Peyer's patch (tissue), 4 donors: ENCODE measurements at regions not wholly inside any gene's neighbourhood (a gene's known extent, or its start where the extent isn't known, plus 50 kb on each side); places are given as distances from the start of the nearest gene placed in this dataset.

Experiments used
- DNase-seq, 3 donors: peaks; one replicate each; pipeline ENCODE4 v3.0.0-alpha.2; 2017 to 2019
- H3K27ac ChIP-seq, 4 donors: fragments of 200-600 bp; sonication (generic); one replicate each; pipeline ENCODE4 v1.5.1; 2016 to 2019
- H3K27me3 ChIP-seq, 2 donors: fragments of 200-600 bp; sonication (generic); one replicate each; pipeline ENCODE4 v1.5.1; 2019
- H3K36me3 ChIP-seq, 3 donors: fragments of 200-600 bp; sonication (generic); one replicate each; pipeline ENCODE4 v1.5.1; 2016 to 2019
- H3K4me1 ChIP-seq, 4 donors: fragments of 200-600 bp; sonication (generic); one replicate each; pipeline ENCODE4 v1.5.1; 2016 to 2019
- H3K4me3 ChIP-seq, 4 donors: fragments of 200-600 bp; sonication (generic); 1 replicate in 3 of 4; 2 replicates in 1 of 4; pipeline ENCODE4 v1.5.1; 2016 to 2019; ENCODE audit warnings: mild to moderate bottlenecking in 1 of 4
- H3K9me3 ChIP-seq, 4 donors: fragments of 200-600 bp; sonication (generic); one replicate each; pipeline ENCODE4 v1.5.1; 2016 to 2019; ENCODE audit warnings: mild to moderate bottlenecking in 1 of 4
- POLR2A ChIP-seq, 2 donors: fragments of 450-650 bp; IDR thresholded peaks; one replicate each; pipeline ENCODE4 v1.5.1; 2017; ENCODE audit warnings: antibody characterized with exemption in 2 of 2, mild to moderate bottlenecking in 2 of 2, moderate library complexity in 2 of 2
- TF ChIP-seq, protein P1 (sequence below), 6 experiments: fragments of 450-650 bp in 4 of 6; fragments of 200-600 bp in 2 of 6; sonication (generic) in 1 of 6; IDR thresholded peaks; one replicate each; pipeline ENCODE4 v1.5.1; 2017 to 2019; ENCODE audit warnings: antibody characterized with exemption in 6 of 6, mild to moderate bottlenecking in 3 of 6, moderate library complexity in 1 of 6

DNA sequence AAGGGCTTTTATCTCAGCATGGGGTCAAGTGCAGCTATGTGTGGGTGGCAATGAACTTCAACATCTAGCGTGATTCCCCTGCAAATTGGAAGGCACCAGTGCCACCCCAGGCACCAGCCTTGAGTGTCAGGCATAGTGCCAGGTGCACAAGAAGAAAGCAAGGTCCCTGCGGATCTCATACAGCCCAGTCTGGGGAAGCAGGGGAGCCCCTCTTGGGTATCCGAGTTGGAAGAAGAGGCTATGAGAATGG is 269.0 kb downstream of the RPS24 start:
- H3K27ac ChIP-seq: peak overlapping the region; percentile 86 to 94 (median 93)
- TF ChIP-seq, protein P1, sequence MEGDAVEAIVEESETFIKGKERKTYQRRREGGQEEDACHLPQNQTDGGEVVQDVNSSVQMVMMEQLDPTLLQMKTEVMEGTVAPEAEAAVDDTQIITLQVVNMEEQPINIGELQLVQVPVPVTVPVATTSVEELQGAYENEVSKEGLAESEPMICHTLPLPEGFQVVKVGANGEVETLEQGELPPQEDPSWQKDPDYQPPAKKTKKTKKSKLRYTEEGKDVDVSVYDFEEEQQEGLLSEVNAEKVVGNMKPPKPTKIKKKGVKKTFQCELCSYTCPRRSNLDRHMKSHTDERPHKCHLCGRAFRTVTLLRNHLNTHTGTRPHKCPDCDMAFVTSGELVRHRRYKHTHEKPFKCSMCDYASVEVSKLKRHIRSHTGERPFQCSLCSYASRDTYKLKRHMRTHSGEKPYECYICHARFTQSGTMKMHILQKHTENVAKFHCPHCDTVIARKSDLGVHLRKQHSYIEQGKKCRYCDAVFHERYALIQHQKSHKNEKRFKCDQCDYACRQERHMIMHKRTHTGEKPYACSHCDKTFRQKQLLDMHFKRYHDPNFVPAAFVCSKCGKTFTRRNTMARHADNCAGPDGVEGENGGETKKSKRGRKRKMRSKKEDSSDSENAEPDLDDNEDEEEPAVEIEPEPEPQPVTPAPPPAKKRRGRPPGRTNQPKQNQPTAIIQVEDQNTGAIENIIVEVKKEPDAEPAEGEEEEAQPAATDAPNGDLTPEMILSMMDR (IDR thresholded peaks at IDR 0.05): no peak
- TF ChIP-seq POLR2A (IDR thresholded peaks at IDR 0.05): no peak
- peak overlapping the region; percentile 60 to 81 (median 69) for H3K4me3 ChIP-seq
- no peak for DNase-seq
- no peaks in the 10 kb centered on the region for H3K36me3 ChIP-seq
- H3K9me3 ChIP-seq: no peaks in the 10 kb centered on the region
- H3K4me1 ChIP-seq: peaks cover 0 to 11% (median 4%) of the 10 kb centered on the region in 4 donors
- H3K27me3 ChIP-seq: no peaks in the 10 kb centered on the region

GRCh38 chr10:78302989-78303854 is 269.6 kb downstream of the RPS24 start:
- Histone ChIP-seq H3K4me3 (peak overlapping the region; percentile 60 to 81 (median 69)), H3K27ac (peak overlapping the region; percentile 86 to 94 (median 93)), H3K9me3 (no peaks in the 10 kb centered on the region), H3K36me3 (no peaks in the 10 kb centered on the region), H3K4me1 (peaks cover 0 to 11% (median 4%) of the 10 kb centered on the region in 4 donors), H3K27me3 (no peaks in the 10 kb centered on the region)
- DNase-seq: peak; percentile 91 to 98 (median 97)
- TF ChIP-seq POLR2A (IDR thresholded peaks at IDR 0.05): peak; percentile 81 to 87
- TF ChIP-seq, protein P1 (IDR thresholded peaks at IDR 0.05): peak; percentile 83 to 94 (median 92)

DNA sequence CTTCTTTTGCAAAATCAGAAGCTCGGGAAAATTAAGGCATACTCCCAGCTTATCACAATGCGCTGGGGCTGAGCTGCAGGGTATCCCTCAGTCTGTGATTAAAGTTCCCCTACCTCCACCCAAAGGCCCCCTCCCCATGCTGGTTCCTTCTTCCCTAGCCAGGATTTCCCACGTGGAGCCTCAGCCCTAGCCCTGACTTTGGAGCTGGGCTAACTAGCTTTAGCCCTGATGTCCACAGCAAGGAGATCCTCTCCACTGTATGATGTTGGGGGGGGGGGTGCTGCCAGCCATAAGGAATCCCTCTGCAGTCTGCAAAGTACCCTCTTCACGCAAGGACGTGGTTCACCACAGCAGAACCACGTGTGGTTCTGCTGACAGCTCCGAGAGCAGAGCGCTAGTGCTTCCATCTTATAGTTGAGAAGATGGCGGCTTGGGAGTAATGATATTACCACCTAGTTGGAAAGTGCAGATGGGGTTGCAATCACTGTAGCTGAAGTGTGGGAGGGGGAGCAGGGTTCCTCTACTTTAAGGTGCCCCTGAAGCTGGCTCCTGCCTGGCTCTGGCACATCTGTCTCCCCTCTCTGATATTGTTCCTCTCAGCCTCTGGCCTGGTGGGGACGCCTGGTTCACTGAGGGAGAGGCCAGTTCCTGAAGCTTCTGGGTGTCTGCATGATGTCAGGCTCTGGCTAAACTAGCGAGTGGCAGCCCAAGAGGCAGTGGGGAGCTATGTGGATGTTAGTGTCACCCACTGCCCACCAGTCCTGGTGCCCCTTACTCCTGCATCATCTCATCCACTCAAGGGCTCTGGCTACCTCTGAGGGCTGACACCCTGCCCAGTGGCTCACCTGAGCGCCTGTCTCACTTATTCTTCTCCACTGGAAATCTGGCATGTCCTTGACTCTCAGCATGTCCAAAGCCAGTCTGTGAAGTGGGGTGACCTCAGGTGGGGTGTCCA is 270.7 kb downstream of the RPS24 start:
- Histone ChIP-seq H3K36me3 (no peaks in the 10 kb centered on the region), H3K4me3 (no peak overlapping the region), H3K27me3 (no peaks in the 10 kb centered on the region), H3K9me3 (no peaks in the 10 kb centered on the region), H3K27ac (no peak overlapping the region), H3K4me1 (peaks cover 0 to 11% (median 4%) of the 10 kb centered on the region in 4 donors)
- no peak for DNase-seq
- TF ChIP-seq, protein P1 (IDR thresholded peaks at IDR 0.05): no peak
- no peak for TF ChIP-seq POLR2A (IDR thresholded peaks at IDR 0.05)

DNA sequence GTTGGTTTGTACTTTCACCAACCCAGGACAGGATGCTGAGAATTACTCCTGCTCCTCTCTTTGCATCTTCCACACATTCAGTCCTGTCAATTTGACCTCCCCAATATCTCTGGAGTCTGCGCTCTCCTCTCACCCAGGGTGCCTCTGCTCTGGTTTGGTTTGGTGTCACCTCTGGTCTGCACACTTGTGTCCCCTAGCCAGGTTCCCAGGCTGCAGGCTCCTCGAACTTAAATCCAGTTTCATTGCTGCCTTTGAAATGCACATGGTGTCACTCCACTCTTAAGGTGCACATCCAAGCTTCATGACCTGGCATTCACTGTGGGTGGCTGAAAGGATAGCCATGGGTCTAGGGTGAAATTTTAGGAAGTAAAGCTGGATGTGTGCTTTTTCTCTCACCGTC is 271.6 kb downstream of the RPS24 start:
- TF ChIP-seq, protein P1 (IDR thresholded peaks at IDR 0.05): no peak
- TF ChIP-seq POLR2A (IDR thresholded peaks at IDR 0.05): no peak
- Histone ChIP-seq H3K27ac (no peak overlapping the region), H3K9me3 (no peaks in the 10 kb centered on the region), H3K27me3 (no peaks in the 10 kb centered on the region), H3K36me3 (no peaks in the 10 kb centered on the region), H3K4me3 (no peak overlapping the region), H3K4me1 (peaks cover 0 to 11% (median 4%) of the 10 kb centered on the region in 4 donors)
- no peak for DNase-seq

DNA sequence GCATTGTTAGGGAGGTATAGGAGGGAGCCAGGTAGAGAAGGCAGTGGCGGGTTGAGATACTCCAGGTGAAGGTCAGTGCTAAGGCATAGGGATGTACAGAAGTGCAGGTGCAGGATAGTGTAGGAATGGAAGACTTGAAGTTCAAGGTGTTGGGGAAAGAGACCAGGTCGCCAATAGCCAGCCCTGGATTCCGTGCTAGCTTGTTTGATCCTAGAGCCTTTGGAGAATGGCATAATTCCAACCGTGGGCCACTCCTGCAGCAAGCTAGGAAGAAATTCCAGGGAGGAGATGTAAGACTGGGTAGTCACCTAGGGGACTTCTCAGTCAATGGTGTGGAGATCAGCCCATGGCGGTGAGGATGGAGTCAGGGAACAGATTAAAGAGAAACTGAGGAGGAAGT is 272.7 kb downstream of the RPS24 start:
- peaks cover 0 to 11% (median 4%) of the 10 kb centered on the region in 4 donors for H3K4me1 ChIP-seq

More for the DNA sequence above, 272.7 kb downstream of the RPS24 start:
- no peak overlapping the region for H3K27ac ChIP-seq
- no peaks in the 10 kb centered on the region for H3K36me3 ChIP-seq
- H3K4me3 ChIP-seq: no peak overlapping the region
- no peak for DNase-seq
- H3K27me3 ChIP-seq: no peaks in the 10 kb centered on the region
- no peaks in the 10 kb centered on the region for H3K9me3 ChIP-seq
- TF ChIP-seq, protein P1 (IDR thresholded peaks at IDR 0.05): no peak
